OCI-LY3 (cell line): ENCODE measurements at regions not wholly inside any gene's neighbourhood (a gene's known extent, or its start where the extent isn't known, plus 50 kb on each side); places are given as distances from the start of the nearest gene placed in this dataset.

Experiments used
- H2AFZ ChIP-seq: fragments of 200-600, 300-600 bp; shearing (Covaris generic); 2 replicates; pipeline ENCODE4 v1.6.0; 2014; ENCODE audit warnings: antibody characterized with exemption, low read depth, low read length
- H3K27ac ChIP-seq: fragments of 200-600, 300-600 bp; sonication (generic); 2 replicates; pipeline ENCODE4 v1.5.1; 2014; ENCODE audit warnings: mild to moderate bottlenecking, low read length, moderate library complexity, mixed read lengths
- H3K27me3 ChIP-seq: fragments of 200-600, 300-600 bp; sonication (generic); 2 replicates; pipeline ENCODE4 v1.6.1; 2014; ENCODE audit warnings: low read depth, low read length, mixed read lengths
- H3K36me3 ChIP-seq: fragments of 200-600, 300-600 bp; sonication (generic); replicated peaks from 2 replicates; pipeline ENCODE3; 2014; ENCODE audit warnings: low read depth, low read length, mixed read lengths
- H3K4me1 ChIP-seq: fragments of 300-600, 200-600 bp; sonication (generic); 2 replicates; pipeline ENCODE4 v1.6.1; 2014; ENCODE audit warnings: low read length, mixed read lengths
- H3K4me2 ChIP-seq: fragments of 200-600, 300-600 bp; sonication (generic); 2 replicates; pipeline ENCODE4 v1.6.1; 2014; ENCODE audit warnings: low read length, mixed read lengths
- H3K4me3 ChIP-seq: fragments of 300-600, 200-600 bp; sonication (generic); 2 replicates; pipeline ENCODE4 v1.5.1; 2014; ENCODE audit warnings: antibody characterized with exemption, mild to moderate bottlenecking, low read length, moderate library complexity
- H3K79me2 ChIP-seq: fragments of 300-600, 200-600 bp; shearing (Covaris generic); 2 replicates; pipeline ENCODE4 v1.6.1; 2014; ENCODE audit warnings: mild to moderate bottlenecking, low read length, mixed read lengths
- H3K9ac ChIP-seq: fragments of 300-600, 200-600 bp; shearing (Covaris generic); 2 replicates; pipeline ENCODE4 v1.6.0; 2014; ENCODE audit warnings: mild to moderate bottlenecking, low read length, moderate library complexity
- H3K9me3 ChIP-seq: fragments of 200-600, 300-600 bp; shearing (Covaris generic); 2 replicates; pipeline ENCODE4 v1.6.1; 2014; ENCODE audit warnings: low read length, mixed read lengths; ENCODE audit not compliant: insufficient read depth
- H4K20me1 ChIP-seq: fragments of 200-600, 300-600 bp; sonication (generic); 2 replicates; pipeline ENCODE4 v1.6.1; 2016; ENCODE audit warnings: low read length, mixed read lengths; ENCODE audit not compliant: insufficient read depth
- CTCF ChIP-seq: fragments of 200-600, 300-600 bp; sonication (generic); IDR thresholded peaks from 2 replicates; pipeline ENCODE4 v1.5.1; 2014; ENCODE audit warnings: antibody characterized with exemption, low read length, low read depth
- EZH2phosphoT487 ChIP-seq: fragments of 200-600 bp; shearing (Covaris generic); IDR thresholded peaks from 2 replicates; pipeline ENCODE4 v1.6.1; 2018; ENCODE audit warnings: antibody characterized with exemption, mixed run types, low read depth

GRCh38 chr5:83866181-83866580 lies 145.5 kb upstream of the HAPLN1 start:
- H3K27me3 ChIP-seq = no peaks in the 10 kb centered on the region
- H4K20me1 ChIP-seq = no peaks in the 10 kb centered on the region
- H3K79me2 ChIP-seq = no peaks in the 10 kb centered on the region
- no peaks in the 10 kb centered on the region for H3K9me3 ChIP-seq
- no peak overlapping the region for H3K9ac ChIP-seq
- TF ChIP-seq EZH2phosphoT487 = no peak
- no peak for TF ChIP-seq CTCF
- H2AFZ ChIP-seq = no peak overlapping the region
- H3K36me3 ChIP-seq = no peaks in the 10 kb centered on the region
- H3K4me1 ChIP-seq = no peaks in the 10 kb centered on the region
- no peak overlapping the region for H3K27ac ChIP-seq
- H3K4me2 ChIP-seq = no peak overlapping the region
- no peak overlapping the region for H3K4me3 ChIP-seq

GRCh38 chr5:83865579-83865978 lies 144.9 kb upstream of the HAPLN1 start:
- H3K36me3 ChIP-seq = no peaks in the 10 kb centered on the region
- H3K4me2 ChIP-seq = no peak overlapping the region
- no peak overlapping the region for H2AFZ ChIP-seq
- H4K20me1 ChIP-seq = no peaks in the 10 kb centered on the region
- H3K4me3 ChIP-seq = no peak overlapping the region
- TF ChIP-seq EZH2phosphoT487 (no peak), CTCF (no peak)
- no peaks in the 10 kb centered on the region for H3K4me1 ChIP-seq
- H3K27me3 ChIP-seq = no peaks in the 10 kb centered on the region
- no peak overlapping the region for H3K27ac ChIP-seq
- no peaks in the 10 kb centered on the region for H3K79me2 ChIP-seq
- no peak overlapping the region for H3K9ac ChIP-seq
- no peaks in the 10 kb centered on the region for H3K9me3 ChIP-seq

- no peaks in the 10 kb centered on the region for H3K4me1 ChIP-seq
- H3K27me3 ChIP-seq = no peaks in the 10 kb centered on the region
- H3K9me3 ChIP-seq = no peaks in the 10 kb centered on the region
- no peaks in the 10 kb centered on the region for H3K36me3 ChIP-seq
- no peaks in the 10 kb centered on the region for H4K20me1 ChIP-seq
- TF ChIP-seq EZH2phosphoT487 = no peak
- TF ChIP-seq CTCF = no peak
- H3K27ac ChIP-seq = no peak overlapping the region
- no peak overlapping the region for H3K9ac ChIP-seq
- no peak overlapping the region for H2AFZ ChIP-seq
- H3K79me2 ChIP-seq = no peaks in the 10 kb centered on the region
- no peak overlapping the region for H3K4me2 ChIP-seq
- no peak overlapping the region for H3K4me3 ChIP-seq
Observed at GRCh38 chr5:83864652-83865051, 144.0 kb upstream of the HAPLN1 start.

GRCh38 chr5:83857341-83857740 lies 136.7 kb upstream of the HAPLN1 start:
- H3K79me2 ChIP-seq = no peaks in the 10 kb centered on the region
- H4K20me1 ChIP-seq = no peaks in the 10 kb centered on the region
- H3K9ac ChIP-seq = no peak overlapping the region
- H3K9me3 ChIP-seq = no peaks in the 10 kb centered on the region
- H3K27me3 ChIP-seq = no peaks in the 10 kb centered on the region
- H3K4me2 ChIP-seq = no peak overlapping the region
- no peak for TF ChIP-seq EZH2phosphoT487
- no peak for TF ChIP-seq CTCF
- no peaks in the 10 kb centered on the region for H3K36me3 ChIP-seq
- H3K27ac ChIP-seq = no peak overlapping the region
- no peaks in the 10 kb centered on the region for H3K4me1 ChIP-seq
- no peak overlapping the region for H2AFZ ChIP-seq
- no peak overlapping the region for H3K4me3 ChIP-seq
